ENCODE measurements at regions not wholly inside any gene's neighbourhood (a gene's known extent, or its start where the extent isn't known, plus 50 kb on each side); places are given as distances from the start of the nearest gene placed in this dataset.

DNA sequence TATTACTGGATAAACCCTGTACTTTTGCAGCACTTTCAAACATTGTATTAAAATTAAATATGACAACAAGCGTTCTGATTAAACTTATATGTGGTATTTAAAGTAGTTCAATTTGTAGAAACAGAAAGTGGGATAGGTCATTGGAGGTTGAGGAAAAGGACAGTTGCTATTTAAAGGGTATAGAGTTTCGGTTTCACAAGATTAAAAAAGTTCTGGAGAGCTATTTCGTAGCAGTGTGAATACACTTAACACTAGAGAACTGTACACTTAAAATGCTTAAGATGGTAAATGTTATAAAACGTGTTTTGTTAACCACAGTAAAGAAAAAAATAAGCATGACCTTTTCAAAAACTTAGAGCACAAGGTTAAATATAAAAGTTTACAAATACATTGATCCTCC is 382.1 kb downstream of the BRINP1 start:
- no peaks in the 10 kb centered on the region for H3K79me2 ChIP-seq (ENCODE audit: insufficient read depth, low read length)
- H3K4me3 ChIP-seq (ENCODE audit: insufficient read depth, low read length), result no peak overlapping the region
- no peak for DNase-seq (ENCODE audit: insufficient read length, low spot score, missing footprints)
- no peaks in the 10 kb centered on the region for H3K27me3 ChIP-seq (ENCODE audit: insufficient read depth, low read length)
- no peak overlapping the region for H2AFZ ChIP-seq (ENCODE audit: low read length)
- no peak overlapping the region for H3K27ac ChIP-seq (ENCODE audit: low read depth, low read length)
- H3K36me3 ChIP-seq (ENCODE audit: insufficient read depth, low read length), result no peaks in the 10 kb centered on the region
- TF ChIP-seq, protein P1, sequence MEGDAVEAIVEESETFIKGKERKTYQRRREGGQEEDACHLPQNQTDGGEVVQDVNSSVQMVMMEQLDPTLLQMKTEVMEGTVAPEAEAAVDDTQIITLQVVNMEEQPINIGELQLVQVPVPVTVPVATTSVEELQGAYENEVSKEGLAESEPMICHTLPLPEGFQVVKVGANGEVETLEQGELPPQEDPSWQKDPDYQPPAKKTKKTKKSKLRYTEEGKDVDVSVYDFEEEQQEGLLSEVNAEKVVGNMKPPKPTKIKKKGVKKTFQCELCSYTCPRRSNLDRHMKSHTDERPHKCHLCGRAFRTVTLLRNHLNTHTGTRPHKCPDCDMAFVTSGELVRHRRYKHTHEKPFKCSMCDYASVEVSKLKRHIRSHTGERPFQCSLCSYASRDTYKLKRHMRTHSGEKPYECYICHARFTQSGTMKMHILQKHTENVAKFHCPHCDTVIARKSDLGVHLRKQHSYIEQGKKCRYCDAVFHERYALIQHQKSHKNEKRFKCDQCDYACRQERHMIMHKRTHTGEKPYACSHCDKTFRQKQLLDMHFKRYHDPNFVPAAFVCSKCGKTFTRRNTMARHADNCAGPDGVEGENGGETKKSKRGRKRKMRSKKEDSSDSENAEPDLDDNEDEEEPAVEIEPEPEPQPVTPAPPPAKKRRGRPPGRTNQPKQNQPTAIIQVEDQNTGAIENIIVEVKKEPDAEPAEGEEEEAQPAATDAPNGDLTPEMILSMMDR (IDR thresholded peaks at IDR 0.05; ENCODE audit: extremely low read depth, low read depth, low read length), result no peak
- peaks cover 3% of the 10 kb centered on the region for H3K4me1 ChIP-seq (ENCODE audit: insufficient read depth, low read length)
- no peak overlapping the region for H3K4me2 ChIP-seq (ENCODE audit: insufficient read depth, low read length)
- H3K9me3 ChIP-seq (ENCODE audit: low read depth, low read length), result no peaks in the 10 kb centered on the region
- no peaks in the 10 kb centered on the region for H4K20me1 ChIP-seq (ENCODE audit: insufficient read depth, low read length)

DNA sequence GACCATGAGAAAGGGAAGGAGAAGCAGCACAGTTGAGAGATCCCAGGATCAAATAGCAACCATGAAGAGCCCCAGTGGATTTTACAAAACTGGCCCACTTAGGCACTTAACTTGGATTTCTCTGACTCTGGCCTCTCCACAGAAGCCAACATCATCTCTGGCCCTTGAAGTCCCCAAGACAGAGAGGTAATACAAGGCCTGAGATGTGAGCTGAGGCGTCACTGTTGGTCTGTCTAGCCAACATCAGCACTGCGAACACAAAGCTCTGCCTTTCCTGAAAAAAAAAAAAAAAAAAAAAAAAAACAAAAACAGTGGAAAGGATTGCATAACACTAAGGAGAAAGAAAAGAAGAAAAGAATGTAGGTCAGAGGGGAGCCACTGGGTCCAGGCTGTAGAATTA is 378.3 kb downstream of the BRINP1 start:
- no peak for DNase-seq (ENCODE audit: insufficient read length, low spot score, missing footprints)
- Histone ChIP-seq H3K27ac (ENCODE audit: low read depth, low read length) (no peak overlapping the region), H3K4me2 (ENCODE audit: insufficient read depth, low read length) (no peak overlapping the region), H3K36me3 (ENCODE audit: insufficient read depth, low read length) (no peaks in the 10 kb centered on the region), H3K9me3 (ENCODE audit: low read depth, low read length) (no peaks in the 10 kb centered on the region), H4K20me1 (ENCODE audit: insufficient read depth, low read length) (no peaks in the 10 kb centered on the region), H3K4me3 (ENCODE audit: insufficient read depth, low read length) (no peak overlapping the region), H3K79me2 (ENCODE audit: insufficient read depth, low read length) (no peaks in the 10 kb centered on the region), H3K4me1 (ENCODE audit: insufficient read depth, low read length) (peaks cover 3% of the 10 kb centered on the region), H2AFZ (ENCODE audit: low read length) (no peak overlapping the region), H3K27me3 (ENCODE audit: insufficient read depth, low read length) (no peaks in the 10 kb centered on the region)
- TF ChIP-seq, protein P1 (IDR thresholded peaks at IDR 0.05; ENCODE audit: extremely low read depth, low read depth, low read length), result no peak

DNA sequence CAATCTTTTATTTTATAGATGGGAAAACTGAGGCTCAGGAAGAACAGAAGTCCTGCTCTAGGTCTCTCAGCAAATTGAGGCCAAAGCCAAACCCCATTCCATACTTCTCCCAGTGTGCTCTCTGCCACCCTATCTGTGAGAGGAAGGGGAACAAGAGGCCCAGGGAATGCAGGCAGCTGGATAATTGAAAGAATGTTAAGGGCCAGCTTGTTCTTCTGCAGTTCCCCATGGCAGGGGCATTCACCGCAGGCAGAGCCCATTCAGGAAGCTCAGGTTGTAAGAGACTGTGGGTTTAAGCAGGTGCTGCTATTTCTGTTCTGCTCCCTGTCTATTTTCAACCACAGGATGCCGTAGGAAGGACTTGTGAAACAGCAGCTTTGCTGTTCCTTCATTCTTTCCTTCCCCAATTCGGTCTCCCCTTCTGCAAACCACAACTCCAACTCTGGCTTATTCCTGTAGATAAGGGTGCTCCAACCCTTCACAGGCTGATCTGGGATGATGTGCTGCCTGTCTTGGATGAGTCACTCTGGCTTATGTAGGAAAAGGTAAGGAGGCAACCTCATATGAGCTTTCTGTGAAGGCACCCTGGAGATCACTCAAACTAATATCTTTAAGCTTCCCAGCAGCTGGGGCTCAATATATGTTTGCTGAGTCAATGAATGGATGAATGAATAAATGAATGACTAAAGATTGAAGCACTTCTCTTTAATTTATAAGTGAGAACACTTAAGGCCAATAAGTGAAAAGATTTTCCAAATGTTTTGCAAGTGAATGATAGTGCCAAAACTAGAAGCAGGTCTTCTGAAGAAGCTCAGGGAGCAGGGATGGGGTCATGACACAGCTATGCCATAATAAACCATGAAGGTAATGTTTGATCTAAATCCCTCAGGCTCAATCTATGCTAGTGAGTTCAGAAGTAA is 377.6 kb downstream of the BRINP1 start:
- H4K20me1 ChIP-seq (ENCODE audit: insufficient read depth, low read length), result no peaks in the 10 kb centered on the region
- H3K4me3 ChIP-seq (ENCODE audit: insufficient read depth, low read length), result no peak overlapping the region
- H3K4me2 ChIP-seq (ENCODE audit: insufficient read depth, low read length), result no peak overlapping the region
- H3K79me2 ChIP-seq (ENCODE audit: insufficient read depth, low read length), result no peaks in the 10 kb centered on the region
- no peaks in the 10 kb centered on the region for H3K36me3 ChIP-seq (ENCODE audit: insufficient read depth, low read length)
- no peaks in the 10 kb centered on the region for H3K9me3 ChIP-seq (ENCODE audit: low read depth, low read length)
- H2AFZ ChIP-seq (ENCODE audit: low read length), result no peak overlapping the region
- DNase-seq (ENCODE audit: insufficient read length, low spot score, missing footprints), result no peak
- no peak overlapping the region for H3K27ac ChIP-seq (ENCODE audit: low read depth, low read length)
- no peaks in the 10 kb centered on the region for H3K27me3 ChIP-seq (ENCODE audit: insufficient read depth, low read length)
- TF ChIP-seq, protein P1 (IDR thresholded peaks at IDR 0.05; ENCODE audit: extremely low read depth, low read depth, low read length), result no peak
- H3K4me1 ChIP-seq (ENCODE audit: insufficient read depth, low read length), result peaks cover 3% of the 10 kb centered on the region
